Colonic mucosa (tissue), 4 donors: ENCODE measurements at regions not wholly inside any gene's neighbourhood (a gene's known extent, or its start where the extent isn't known, plus 50 kb on each side); places are given as distances from the start of the nearest gene placed in this dataset.

ENCODE experiments used
- DNase-seq: peaks from one replicate; pipeline ENCODE4 v3.0.0-alpha.2; 2020
- H3K27ac ChIP-seq: fragments of 200-600 bp; one replicate; pipeline ENCODE4 v1.8.0; 2021
- H3K27me3 ChIP-seq: fragments of 200-600 bp; one replicate; pipeline ENCODE4 v1.8.0; 2021
- H3K36me3 ChIP-seq: fragments of 200-600 bp; one replicate; pipeline ENCODE4 v1.8.0; 2021
- H3K4me1 ChIP-seq: fragments of 200-600 bp; one replicate; pipeline ENCODE4 v1.8.0; 2021; ENCODE audit warnings: mild to moderate bottlenecking
- H3K4me3 ChIP-seq: fragments of 200-600 bp; one replicate; pipeline ENCODE4 v1.8.0; 2021
- H3K9ac ChIP-seq, 2 donors: one replicate each; pipeline ENCODE4 v1.7.0; 2013; ENCODE audit warnings: control low read depth in 2 of 2, low read depth in 2 of 2, low read length in 2 of 2
- H3K9me3 ChIP-seq: fragments of 200-600 bp; one replicate; pipeline ENCODE4 v1.8.0; 2021
- intact Hi-C: fragments of 100-400 bp; cut with DNase I; formaldehyde crosslinking; loops from one replicate; pipeline ENCODE4 v1.14.1; 2022
- TF ChIP-seq, protein P1 (sequence below): fragments of 200-600 bp; IDR thresholded peaks from one replicate; pipeline ENCODE4 v1.8.0; 2022; ENCODE audit warnings: antibody characterized with exemption, mild to moderate bottlenecking
- donor health status: healthy.
- donor health status: DM: no; HTN: no; CAD: no.
- donor health status: DM: no; HTN: no; CAD: no.

DNA sequence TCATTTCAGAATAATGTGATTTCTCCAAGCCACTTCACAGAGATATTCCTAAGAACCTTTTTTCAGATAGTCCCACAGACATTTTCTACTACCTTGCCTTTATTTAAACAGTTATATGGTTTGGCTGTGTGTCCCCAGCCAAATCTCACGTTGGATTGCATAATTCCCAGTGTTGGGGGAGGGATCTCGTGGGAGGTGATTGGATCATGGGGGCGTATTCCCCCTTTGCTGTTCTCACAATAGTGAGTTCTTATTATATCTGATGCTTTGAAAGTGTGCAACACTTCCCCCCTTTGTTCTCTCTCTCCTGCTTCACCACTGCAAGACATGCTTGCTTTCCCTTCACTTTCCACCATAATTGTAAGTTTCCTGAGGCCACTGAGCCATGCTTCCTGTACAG lies 93.6 kb upstream of the ZNF678 start:
- no peaks in the 10 kb centered on the region for H3K4me1 ChIP-seq
- H3K27ac ChIP-seq, result no peak overlapping the region
- DNase-seq, result no peak
- TF ChIP-seq, protein P1, sequence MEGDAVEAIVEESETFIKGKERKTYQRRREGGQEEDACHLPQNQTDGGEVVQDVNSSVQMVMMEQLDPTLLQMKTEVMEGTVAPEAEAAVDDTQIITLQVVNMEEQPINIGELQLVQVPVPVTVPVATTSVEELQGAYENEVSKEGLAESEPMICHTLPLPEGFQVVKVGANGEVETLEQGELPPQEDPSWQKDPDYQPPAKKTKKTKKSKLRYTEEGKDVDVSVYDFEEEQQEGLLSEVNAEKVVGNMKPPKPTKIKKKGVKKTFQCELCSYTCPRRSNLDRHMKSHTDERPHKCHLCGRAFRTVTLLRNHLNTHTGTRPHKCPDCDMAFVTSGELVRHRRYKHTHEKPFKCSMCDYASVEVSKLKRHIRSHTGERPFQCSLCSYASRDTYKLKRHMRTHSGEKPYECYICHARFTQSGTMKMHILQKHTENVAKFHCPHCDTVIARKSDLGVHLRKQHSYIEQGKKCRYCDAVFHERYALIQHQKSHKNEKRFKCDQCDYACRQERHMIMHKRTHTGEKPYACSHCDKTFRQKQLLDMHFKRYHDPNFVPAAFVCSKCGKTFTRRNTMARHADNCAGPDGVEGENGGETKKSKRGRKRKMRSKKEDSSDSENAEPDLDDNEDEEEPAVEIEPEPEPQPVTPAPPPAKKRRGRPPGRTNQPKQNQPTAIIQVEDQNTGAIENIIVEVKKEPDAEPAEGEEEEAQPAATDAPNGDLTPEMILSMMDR, result no peak
- no peak overlapping the region for H3K4me3 ChIP-seq
- no peaks in the 10 kb centered on the region for H3K9me3 ChIP-seq
- no peaks in the 10 kb centered on the region for H3K36me3 ChIP-seq
- intact Hi-C loops, result no loop called here
- H3K9ac ChIP-seq, result no peak overlapping the region
- no peaks in the 10 kb centered on the region for H3K27me3 ChIP-seq

DNA sequence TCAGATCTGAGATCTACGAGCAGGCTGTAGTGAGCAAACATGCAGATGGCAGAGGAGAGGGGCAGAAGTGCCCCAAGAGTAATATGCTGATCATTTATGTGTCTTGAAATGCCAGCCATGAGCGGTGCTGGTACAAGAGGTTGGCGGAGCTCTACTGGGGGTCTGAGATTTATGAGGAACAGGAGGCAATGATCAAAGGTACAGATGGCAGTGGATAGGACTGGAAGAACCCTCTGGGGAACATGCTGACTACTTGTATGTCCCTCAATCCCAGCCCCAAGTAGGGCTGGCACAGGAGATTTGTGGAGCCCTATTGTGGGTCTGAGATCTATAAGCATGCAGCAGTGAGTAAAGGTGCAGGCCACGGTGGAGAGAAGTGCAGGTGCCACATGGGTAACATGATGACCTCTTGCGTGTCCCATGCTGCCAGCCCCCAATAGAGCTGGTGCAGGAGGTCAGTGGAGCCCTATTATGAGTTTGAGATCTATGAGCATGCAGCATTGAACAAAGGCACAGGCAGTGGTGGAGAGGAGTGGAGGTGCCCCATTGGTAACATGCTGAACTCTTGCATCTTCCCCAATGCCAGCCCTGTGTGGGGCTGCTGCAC lies 97.2 kb upstream of the ZNF678 start:
- no peak overlapping the region for H3K4me3 ChIP-seq
- no peak overlapping the region for H3K9ac ChIP-seq
- TF ChIP-seq, protein P1, result no peak
- DNase-seq, result no peak
- no peaks in the 10 kb centered on the region for H3K27me3 ChIP-seq
- no peaks in the 10 kb centered on the region for H3K36me3 ChIP-seq
- intact Hi-C loops, result no loop called here
- H3K4me1 ChIP-seq, result no peaks in the 10 kb centered on the region
- no peak overlapping the region for H3K27ac ChIP-seq
- no peaks in the 10 kb centered on the region for H3K9me3 ChIP-seq

DNA sequence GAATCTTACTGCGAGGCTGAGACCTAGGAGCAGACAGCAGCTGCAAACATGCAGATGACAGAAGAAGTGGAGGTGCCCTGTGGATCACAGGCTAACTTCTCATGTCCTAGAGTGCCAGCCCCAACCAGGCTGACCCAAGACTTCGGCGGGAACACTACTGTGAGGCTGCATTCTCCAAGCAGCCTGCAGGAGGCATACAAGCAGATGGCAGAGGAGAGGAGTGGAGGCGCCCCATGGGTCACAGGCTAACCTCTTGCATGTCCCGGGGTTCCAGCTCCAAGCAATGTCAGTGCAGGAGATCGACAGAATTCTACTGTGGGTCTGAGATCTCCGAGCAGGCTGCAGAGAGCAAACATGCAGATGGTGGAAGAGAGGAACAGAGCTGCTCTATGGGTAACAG lies 98.1 kb upstream of the ZNF678 start:
- no peak overlapping the region for H3K27ac ChIP-seq
- TF ChIP-seq, protein P1, result no peak
- intact Hi-C loops, result no loop called here
- H3K4me1 ChIP-seq, result no peaks in the 10 kb centered on the region
- no peaks in the 10 kb centered on the region for H3K27me3 ChIP-seq
- no peak for DNase-seq
- H3K4me3 ChIP-seq, result no peak overlapping the region
- H3K36me3 ChIP-seq, result no peaks in the 10 kb centered on the region
- H3K9me3 ChIP-seq, result no peaks in the 10 kb centered on the region
- no peak overlapping the region for H3K9ac ChIP-seq

DNA sequence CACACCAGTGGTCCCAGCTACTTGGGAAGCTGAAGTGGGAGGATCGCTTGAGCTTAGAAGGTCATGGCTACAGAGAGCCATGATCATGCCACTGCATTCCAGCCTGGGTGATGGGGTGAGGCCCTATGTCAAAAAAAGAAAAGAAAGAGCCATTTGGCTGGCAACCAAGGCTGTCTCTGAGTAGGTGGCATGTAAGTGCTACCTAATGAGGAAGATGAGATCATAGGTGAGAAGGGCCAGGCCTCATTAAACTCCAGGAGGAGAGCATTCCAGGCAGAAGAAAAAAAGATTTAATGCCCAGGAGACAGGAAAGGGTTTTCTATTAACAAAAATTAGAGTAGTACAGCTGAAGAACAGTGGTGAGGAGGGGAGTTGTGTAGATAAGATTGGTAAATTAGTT lies 103.4 kb upstream of the ZNF678 start:
- Histone ChIP-seq H3K4me1 (no peaks in the 10 kb centered on the region), H3K9me3 (no peaks in the 10 kb centered on the region), H3K27ac (no peak overlapping the region), H3K27me3 (no peaks in the 10 kb centered on the region), H3K4me3 (no peak overlapping the region), H3K36me3 (no peaks in the 10 kb centered on the region), H3K9ac (no peak overlapping the region)
- DNase-seq, result no peak
- intact Hi-C loops, result no loop called here
- TF ChIP-seq, protein P1, result no peak

DNA sequence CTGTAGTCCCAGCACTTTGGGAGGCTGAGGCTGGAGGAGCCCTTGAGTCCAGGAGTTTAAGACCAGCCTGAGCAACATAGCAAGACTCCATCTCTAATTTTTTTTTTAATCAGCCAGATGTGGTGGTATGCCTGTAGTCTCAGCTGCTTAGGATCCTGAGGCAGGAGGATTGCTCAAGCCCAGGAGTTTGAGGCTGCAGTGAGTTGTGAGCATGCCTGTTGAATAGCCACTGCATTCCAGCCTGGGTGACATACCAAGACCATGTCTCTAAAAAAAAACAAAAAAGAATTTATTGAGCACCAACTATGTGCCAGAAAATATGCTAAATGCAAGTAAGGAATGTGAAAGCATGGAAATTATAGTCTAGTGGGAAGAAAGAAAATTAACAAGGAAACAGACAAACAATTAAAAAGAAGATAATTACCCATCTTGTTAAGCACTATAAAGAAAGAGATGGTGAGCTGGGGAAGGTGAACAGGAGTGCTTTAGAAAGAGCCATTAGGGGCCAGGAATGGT lies 104.0 kb upstream of the ZNF678 start:
- no peak overlapping the region for H3K4me3 ChIP-seq

More for the DNA sequence above, 104.0 kb upstream of the ZNF678 start:
- DNase-seq, result no peak
- Histone ChIP-seq H3K27me3 (no peaks in the 10 kb centered on the region), H3K36me3 (no peaks in the 10 kb centered on the region), H3K4me1 (no peaks in the 10 kb centered on the region), H3K9ac (no peak overlapping the region), H3K9me3 (no peaks in the 10 kb centered on the region), H3K27ac (no peak overlapping the region)
- intact Hi-C loops, result no loop called here
- TF ChIP-seq, protein P1, result no peak
